K562 (cell line): ENCODE measurements at regions not wholly inside any gene's neighbourhood (a gene's known extent, or its start where the extent isn't known, plus 50 kb on each side); places are given as distances from the start of the nearest gene placed in this dataset.
"Not testable (repeated sequence)": the region's sequence is repeated elsewhere in the genome, so short reads cannot be mapped to it uniquely, and the experiment has no call there.

ENCODE experiments used
- ATAC-seq: fragments of 200-7000 bp; cut with Tn5 transposase; 3 replicates; pipeline ENCODE4 v1.9.1; 2020; ENCODE audit warnings: moderate library complexity
- BruUV-seq: library from RNA; stranded (reverse); fragments of 400-500 nt; replicated peaks from 2 replicates; lab custom pipeline; 2021; lab: Mats Ljungman, UMichigan
- CTCF ChIA-PET: fragments of 300-600 bp; formaldehyde crosslinking; extraction: SDS; loops from one replicate; lab custom pipeline; 2021; ENCODE audit warnings: low intra/inter-chr PET ratio; lab: Yijun Ruan, JAX
- POLR2A ChIA-PET: fragments of 300-600, 350-650 bp; sonication (Branson Sonifier 250); formaldehyde crosslinking; extraction: SDS; loops from one replicate; lab custom pipeline; 2021; ENCODE audit warnings: antibody characterized with exemption, inconsistent platforms; lab: Yijun Ruan, JAX
- DNase-seq, 4 experiments: peaks; one replicate each; pipeline versions ENCODE4 v3.0.0 to v3.0.0-alpha.2; 2011 to 2018; ENCODE audit warnings: low spot score in 3 of 4, mixed read lengths in 3 of 4; ENCODE audit errors: extremely low read depth in 1 of 4
- FAIRE-seq: peaks from 2 replicates; lab custom pipeline; 2011; peaks lifted over from hg19 to GRCh38; lab: Jason Lieb, UNC
- H2AFZ ChIP-seq: 2 replicates; pipeline ENCODE4 v1.6.0; 2011; ENCODE audit warnings: low read depth, low read length, control low read depth, inconsistent platforms
- H3K27ac ChIP-seq: fragments of 200-600 bp; 3 replicates; pipeline ENCODE4 v1.8.0; 2011; ENCODE audit warnings: low read depth, mild to moderate bottlenecking, control low read depth, inconsistent platforms, low read length, moderate library complexity, mixed read lengths; ENCODE audit errors: extremely low read depth
- H3K27me3 ChIP-seq, 2 experiments: fragments of 300-600 bp in 1 of 2; 2 replicates in 1 of 2; 3 replicates in 1 of 2; pipeline versions ENCODE4 v1.6.0 to v1.8.0; 2011; ENCODE audit warnings: inconsistent platforms in 2 of 2, low read length in 2 of 2, mild to moderate bottlenecking in 1 of 2, mixed read lengths in 1 of 2, moderate library complexity in 1 of 2; ENCODE audit not compliant: control insufficient read depth in 2 of 2, insufficient read depth in 2 of 2
- H3K36me3 ChIP-seq: fragments of 300-600 bp; 3 replicates; pipeline ENCODE4 v1.8.0; 2011; ENCODE audit warnings: mild to moderate bottlenecking, low read length, inconsistent platforms; ENCODE audit not compliant: control insufficient read depth, insufficient read depth
- H3K4me1 ChIP-seq, 2 experiments: fragments of 200-600 bp in 1 of 2; replicated peaks in 1 of 2; 2 replicates in 1 of 2; 3 replicates in 1 of 2; pipeline versions ENCODE4 v1.5.1 to v1.8.0; 2011; ENCODE audit warnings: inconsistent platforms in 2 of 2, low read length in 2 of 2, mild to moderate bottlenecking in 1 of 2, mixed read lengths in 1 of 2, moderate library complexity in 1 of 2; ENCODE audit not compliant: control insufficient read depth in 2 of 2, insufficient read depth in 2 of 2
- H3K4me2 ChIP-seq: 2 replicates; pipeline ENCODE4 v1.6.1; 2011; ENCODE audit warnings: low read length, control low read depth, inconsistent platforms, mixed read lengths; ENCODE audit not compliant: insufficient read depth
- H3K4me3 ChIP-seq: fragments of 200-600 bp; sonication (generic), shearing (Covaris generic); 2 replicates; pipeline ENCODE4 v1.5.1; 2016; ENCODE audit warnings: control low read depth, inconsistent platforms
- H3K79me2 ChIP-seq: fragments of 200-600 bp; 3 replicates; pipeline ENCODE4 v1.8.0; 2011; ENCODE audit warnings: low read length, inconsistent platforms; ENCODE audit not compliant: control insufficient read depth, insufficient read depth
- H3K9ac ChIP-seq, 2 experiments: 2 replicates each; pipeline versions ENCODE4 v1.6.0 to v1.6.1; 2011; ENCODE audit warnings: low read depth in 2 of 2, low read length in 2 of 2, control low read depth in 1 of 2, inconsistent platforms in 1 of 2, mild to moderate bottlenecking in 1 of 2, mixed read lengths in 1 of 2; ENCODE audit not compliant: insufficient read depth in 1 of 2
- H3K9me1 ChIP-seq: one replicate; pipeline ENCODE4 v1.6.0; 2011; ENCODE audit warnings: inconsistent platforms, mild to moderate bottlenecking, low read length, moderate library complexity; ENCODE audit not compliant: control insufficient read depth, insufficient read depth
- H3K9me3 ChIP-seq: replicated peaks from 2 replicates; pipeline ENCODE4 v1.5.1; 2011; ENCODE audit warnings: low read depth, low read length, inconsistent platforms; ENCODE audit not compliant: control insufficient read depth, insufficient read depth
- H4K20me1 ChIP-seq: replicated peaks from 2 replicates; pipeline ENCODE4 v1.6.1; 2011; ENCODE audit warnings: low read length, inconsistent platforms, mixed read lengths; ENCODE audit not compliant: control insufficient read depth, insufficient read depth
- ATF4 ChIP-seq: fragments of 450-650 bp; formaldehyde crosslinking; IDR thresholded peaks from 2 replicates; pipeline ENCODE4 v1.4.0; 2022; ENCODE audit warnings: mild to moderate bottlenecking, moderate library complexity
- CBX5 ChIP-seq: IDR thresholded peaks from 2 replicates; pipeline ENCODE4 v1.6.1; 2014; ENCODE audit warnings: low read depth, borderline replicate concordance
- ZNF184 ChIP-seq: sonication (generic); formaldehyde crosslinking; IDR thresholded peaks from 2 replicates; pipeline ENCODE4 v1.5.0; 2020; ENCODE audit warnings: missing genetic modification reagents
- WGBS: fragments of 100-300 bp; shearing (Covaris generic); methylation state at CpG from one replicate; pipeline ENCODE4 v1.1.6; 2016; ENCODE audit warnings: low coverage, mixed read lengths; ENCODE audit not compliant: insufficient coverage; ENCODE audit errors: missing lambda C conversion rate; 5-methylcytosine and 5-hydroxymethylcytosine counted together
- in situ Hi-C: fragments of 300-500 bp; cut with MboI; formaldehyde crosslinking; loops from 4 replicates; pipeline ENCODE4 v1.15.0; 2018; ENCODE audit warnings: inconsistent platforms, mixed read lengths
- intact Hi-C: fragments of 100-400 bp; cut with micrococcal nuclease; formaldehyde crosslinking; loops from 2 replicates; pipeline ENCODE4 v1.14.2; 2022

GRCh38 chr16:17914168-17914567 is 422.4 kb downstream of the NPIPA8 start:
- ATAC-seq (no peak), FAIRE-seq (no peak), DNase-seq (no peak)
- ChIA-PET POLR2A (no interaction called here), CTCF (no interaction called here)
- H3K9me3 ChIP-seq: no peaks in the 10 kb centered on the region
- H3K27me3 ChIP-seq: no peaks in the 10 kb centered on the region
- H3K79me2 ChIP-seq: no peaks in the 10 kb centered on the region
- no TSS peak for BruUV-seq
- in situ Hi-C loops (no loop called here), intact Hi-C loops (no loop called here)
- no peak overlapping the region for H3K27ac ChIP-seq
- H3K4me2 ChIP-seq: no peak overlapping the region
- H3K9me1 ChIP-seq: no peaks in the 10 kb centered on the region
- H4K20me1 ChIP-seq: no peaks in the 10 kb centered on the region
- H3K9ac ChIP-seq: no peak overlapping the region
- no peak overlapping the region for H3K4me3 ChIP-seq
- TF ChIP-seq CBX5: 0 out of 2 replicates have a peak, but pooled peaks have one; percentile 39
- TF ChIP-seq ATF4 (CRISPR knock-in tag): no peak
- 25% methylated on average over 1 of the region's 1 CpG for WGBS
- H3K36me3 ChIP-seq: no peaks in the 10 kb centered on the region
- no peaks in the 10 kb centered on the region for H3K4me1 ChIP-seq
- H2AFZ ChIP-seq: no peak overlapping the region

DNA sequence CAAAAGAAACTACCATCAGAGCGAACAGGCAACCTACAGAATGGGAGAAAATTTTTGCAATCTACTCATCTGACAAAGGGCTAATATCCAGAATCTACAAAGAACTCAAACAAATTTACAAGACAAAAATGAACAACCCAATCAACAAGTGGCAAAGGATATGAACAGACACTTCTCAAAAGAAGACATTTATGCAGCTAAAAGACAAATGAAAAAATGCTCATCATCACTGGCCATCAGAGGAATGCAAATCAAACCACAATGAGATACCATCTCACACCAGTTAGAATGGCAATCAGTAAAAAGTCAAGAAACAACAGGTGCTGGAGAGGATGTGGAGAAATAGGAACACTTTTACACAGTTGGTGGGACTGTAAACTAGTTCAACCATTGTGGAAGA is 425.0 kb downstream of the NPIPA8 start:
- BruUV-seq, H2AFZ ChIP-seq, H3K79me2 ChIP-seq, intact Hi-C loops, H3K9ac ChIP-seq, FAIRE-seq, H3K9me1 ChIP-seq, CTCF ChIA-PET, H3K27me3 ChIP-seq, POLR2A ChIA-PET, H3K4me3 ChIP-seq, H3K4me1 ChIP-seq, H3K36me3 ChIP-seq, in situ Hi-C loops, ATAC-seq, H3K9me3 ChIP-seq, H4K20me1 ChIP-seq, DNase-seq, H3K27ac ChIP-seq, H3K4me2 ChIP-seq: not testable (repeated sequence)
- WGBS: no CpG with 5 or more reads among the region's 1 CpG
- 0 out of 2 replicates have a peak, but pooled peaks have one; percentile 16 for TF ChIP-seq ZNF184

- ATAC-seq, H3K27ac ChIP-seq, in situ Hi-C loops, intact Hi-C loops, H3K9me3 ChIP-seq, POLR2A ChIA-PET, H3K9ac ChIP-seq, FAIRE-seq, H3K4me2 ChIP-seq, DNase-seq, H3K4me1 ChIP-seq, H3K79me2 ChIP-seq, CTCF ChIA-PET, H3K9me1 ChIP-seq, H3K27me3 ChIP-seq, H3K4me3 ChIP-seq, H4K20me1 ChIP-seq, H3K36me3 ChIP-seq, H2AFZ ChIP-seq, BruUV-seq: not testable (repeated sequence)
- WGBS: 21% methylated on average over 7 of the region's 10 CpGs
These were observed 429.9 kb downstream of the NPIPA8 start for GRCh38 chr16:17906626-17907025.
